ENCODE measurements at regions not wholly inside any gene's neighbourhood (a gene's known extent, or its start where the extent isn't known, plus 50 kb on each side); places are given as distances from the start of the nearest gene placed in this dataset.

GRCh38 chr2:146964494-146964893, 880.3 kb upstream of the ACVR2A start:
- Mint-ChIP-seq H3K4me3 (no peak overlapping the region), H3K4me1 (no peaks in the 10 kb centered on the region)

GRCh38 chr2:146954544-146954943, 890.3 kb upstream of the ACVR2A start:
- no peak for DNase-seq
- Mint-ChIP-seq H3K27me3 (ENCODE audit: low read depth in 3 of 3) (no peaks in the 10 kb centered on the region), H3K27ac (no peak overlapping the region), H3K9me3 (peaks cover 0 to 13% (median 3%) of the 10 kb centered on the region in 6 donors), H3K4me3 (no peak overlapping the region), H3K36me3 (no peaks in the 10 kb centered on the region), H3K4me1 (no peaks in the 10 kb centered on the region)

More at GRCh38 chr2:146964494-146964893, 880.3 kb upstream of the ACVR2A start:
- Mint-ChIP-seq H3K9me3 (peaks cover 0 to 15% (median 8%) of the 10 kb centered on the region in 6 donors), H3K36me3 (no peaks in the 10 kb centered on the region), H3K27me3 (ENCODE audit: low read depth in 3 of 3) (peaks cover 0 to 2% (median 2%) of the 10 kb centered on the region in 3 donors), H3K27ac (no peak overlapping the region)
- DNase-seq, result no peak

- Mint-ChIP-seq H3K4me3 (no peak overlapping the region), H3K27me3 (ENCODE audit: low read depth in 3 of 3) (no peaks in the 10 kb centered on the region), H3K36me3 (no peaks in the 10 kb centered on the region), H3K27ac (no peak overlapping the region), H3K4me1 (no peaks in the 10 kb centered on the region), H3K9me3 (peaks cover 0 to 18% (median 0%) of the 10 kb centered on the region in 6 donors)
- DNase-seq, result no peak
These were observed 892.1 kb upstream of the ACVR2A start for GRCh38 chr2:146952696-146953095.

GRCh38 chr2:146950911-146951310, 893.9 kb upstream of the ACVR2A start:
- no peaks in the 10 kb centered on the region for H3K36me3 Mint-ChIP-seq
- no peak for DNase-seq
- no peaks in the 10 kb centered on the region for H3K4me1 Mint-ChIP-seq
- no peak overlapping the region for H3K27ac Mint-ChIP-seq
- H3K4me3 Mint-ChIP-seq, result no peak overlapping the region
- no peaks in the 10 kb centered on the region for H3K27me3 Mint-ChIP-seq (ENCODE audit: low read depth in 3 of 3)
- peaks cover 0 to 22% (median 0%) of the 10 kb centered on the region in 6 donors for H3K9me3 Mint-ChIP-seq

GRCh38 chr2:146950361-146950760, 894.5 kb upstream of the ACVR2A start:
- Mint-ChIP-seq H3K27ac (no peak overlapping the region), H3K36me3 (no peaks in the 10 kb centered on the region), H3K4me3 (no peak overlapping the region), H3K9me3 (peaks cover 0 to 20% (median 2%) of the 10 kb centered on the region in 6 donors), H3K27me3 (ENCODE audit: low read depth in 3 of 3) (no peaks in the 10 kb centered on the region), H3K4me1 (no peaks in the 10 kb centered on the region)
- no peak for DNase-seq

GRCh38 chr2:146949400-146949799, 895.4 kb upstream of the ACVR2A start:
- Mint-ChIP-seq H3K9me3 (peaks cover 0 to 14% (median 2%) of the 10 kb centered on the region in 6 donors), H3K4me1 (no peaks in the 10 kb centered on the region), H3K36me3 (no peaks in the 10 kb centered on the region), H3K27ac (no peak overlapping the region), H3K4me3 (no peak overlapping the region), H3K27me3 (ENCODE audit: low read depth in 3 of 3) (no peaks in the 10 kb centered on the region)
- DNase-seq, result no peak

- peaks cover 0 to 9% (median 5%) of the 10 kb centered on the region in 6 donors for H3K9me3 Mint-ChIP-seq
- H3K36me3 Mint-ChIP-seq, result no peaks in the 10 kb centered on the region
- H3K27ac Mint-ChIP-seq, result no peak overlapping the region
- no peaks in the 10 kb centered on the region for H3K4me1 Mint-ChIP-seq
- peaks cover 0 to 2% (median 0%) of the 10 kb centered on the region in 3 donors for H3K27me3 Mint-ChIP-seq (ENCODE audit: low read depth in 3 of 3)
- no peak for DNase-seq
- no peak overlapping the region for H3K4me3 Mint-ChIP-seq
These were observed 900.2 kb upstream of the ACVR2A start for GRCh38 chr2:146944601-146945000.

- no peaks in the 10 kb centered on the region for H3K36me3 Mint-ChIP-seq
- no peak overlapping the region for H3K27ac Mint-ChIP-seq
- no peak overlapping the region for H3K4me3 Mint-ChIP-seq
- peaks cover 0 to 2% (median 0%) of the 10 kb centered on the region in 3 donors for H3K27me3 Mint-ChIP-seq (ENCODE audit: low read depth in 3 of 3)
- DNase-seq, result no peak
- H3K9me3 Mint-ChIP-seq, result peaks cover 0 to 13% (median 8%) of the 10 kb centered on the region in 6 donors
- no peaks in the 10 kb centered on the region for H3K4me1 Mint-ChIP-seq
These were observed 904.7 kb upstream of the ACVR2A start for GRCh38 chr2:146939991-146940685.

GRCh38 chr2:146934921-146935320, 909.9 kb upstream of the ACVR2A start:
- Mint-ChIP-seq H3K27ac (no peak overlapping the region), H3K4me1 (no peaks in the 10 kb centered on the region), H3K4me3 (no peak overlapping the region), H3K27me3 (ENCODE audit: low read depth in 3 of 3) (peaks cover 0 to 2% (median 0%) of the 10 kb centered on the region in 3 donors), H3K36me3 (no peaks in the 10 kb centered on the region), H3K9me3 (peaks cover 0 to 17% (median 8%) of the 10 kb centered on the region in 6 donors)
- no peak for DNase-seq

- no peaks in the 10 kb centered on the region for H3K4me1 Mint-ChIP-seq
- peaks cover 0 to 2% (median 0%) of the 10 kb centered on the region in 3 donors for H3K27me3 Mint-ChIP-seq (ENCODE audit: low read depth in 3 of 3)
These were observed 913.7 kb upstream of the ACVR2A start for GRCh38 chr2:146931109-146931508.

GRCh38 chr2:146927080-146927711, 917.6 kb upstream of the ACVR2A start:
- no peaks in the 10 kb centered on the region for H3K27me3 Mint-ChIP-seq (ENCODE audit: low read depth in 3 of 3)
- H3K9me3 Mint-ChIP-seq, result peaks cover 0 to 10% (median under 1%) of the 10 kb centered on the region in 6 donors
- H3K36me3 Mint-ChIP-seq, result no peaks in the 10 kb centered on the region
- DNase-seq, result no peak
- no peak overlapping the region for H3K4me3 Mint-ChIP-seq
- no peaks in the 10 kb centered on the region for H3K4me1 Mint-ChIP-seq
- no peak overlapping the region for H3K27ac Mint-ChIP-seq

More at GRCh38 chr2:146931109-146931508, 913.7 kb upstream of the ACVR2A start:
- peaks cover 0 to 9% (median 3%) of the 10 kb centered on the region in 6 donors for H3K9me3 Mint-ChIP-seq
- no peaks in the 10 kb centered on the region for H3K36me3 Mint-ChIP-seq
- no peak overlapping the region for H3K27ac Mint-ChIP-seq
- no peak for DNase-seq
- H3K4me3 Mint-ChIP-seq, result no peak overlapping the region

- no peaks in the 10 kb centered on the region for H3K4me1 Mint-ChIP-seq
- no peak overlapping the region for H3K4me3 Mint-ChIP-seq
- no peak overlapping the region for H3K27ac Mint-ChIP-seq
- peaks cover under 1 to 26% (median 4%) of the 10 kb centered on the region in 6 donors for H3K9me3 Mint-ChIP-seq
- no peaks in the 10 kb centered on the region for H3K27me3 Mint-ChIP-seq (ENCODE audit: low read depth in 3 of 3)
- DNase-seq, result no peak
- no peaks in the 10 kb centered on the region for H3K36me3 Mint-ChIP-seq
These were observed 926.5 kb upstream of the ACVR2A start for GRCh38 chr2:146918280-146918679.

GRCh38 chr2:146917431-146918042, 927.3 kb upstream of the ACVR2A start:
- Mint-ChIP-seq H3K4me1 (no peaks in the 10 kb centered on the region), H3K36me3 (no peaks in the 10 kb centered on the region), H3K4me3 (no peak overlapping the region), H3K27ac (no peak overlapping the region), H3K27me3 (ENCODE audit: low read depth in 3 of 3) (no peaks in the 10 kb centered on the region), H3K9me3 (peaks cover 0 to 22% (median 4%) of the 10 kb centered on the region in 6 donors)
- no peak for DNase-seq

- Mint-ChIP-seq H3K27me3 (ENCODE audit: low read depth in 3 of 3) (no peaks in the 10 kb centered on the region), H3K4me3 (no peak overlapping the region), H3K4me1 (no peaks in the 10 kb centered on the region), H3K9me3 (peaks cover 0 to 20% (median 4%) of the 10 kb centered on the region in 6 donors), H3K36me3 (no peaks in the 10 kb centered on the region), H3K27ac (no peak overlapping the region)
- no peak for DNase-seq
These were observed 927.9 kb upstream of the ACVR2A start for GRCh38 chr2:146916914-146917313.
